Neural cell (in vitro differentiated cells): ENCODE measurements at regions not wholly inside any gene's neighbourhood (a gene's known extent, or its start where the extent isn't known, plus 50 kb on each side); places are given as distances from the start of the nearest gene placed in this dataset.

Experiments used
- H2AFZ ChIP-seq: fragments of 200-600, 300-800 bp; sonication (generic), shearing (Covaris generic); 2 replicates; pipeline ENCODE4 v1.6.0; 2014; ENCODE audit warnings: low read depth, mild to moderate bottlenecking, antibody characterized with exemption, low read length, moderate library complexity
- H3F3A ChIP-seq: fragments of 200-600 bp; shearing (Covaris generic); 2 replicates; pipeline ENCODE4 v1.6.1; 2016; ENCODE audit warnings: mild to moderate bottlenecking, moderate library complexity, mixed read lengths, antibody characterized with exemption, low read length; ENCODE audit not compliant: insufficient read depth, poor library complexity, severe bottlenecking
- H3K27ac ChIP-seq: fragments of 200-600, 300-800 bp; sonication (generic), shearing (Covaris generic); 2 replicates; pipeline ENCODE4 v1.5.1; 2014; ENCODE audit warnings: mild to moderate bottlenecking, low read length, moderate library complexity
- H3K27me3 ChIP-seq: fragments of 300-800, 200-600 bp; sonication (generic), shearing (Covaris generic); 2 replicates; pipeline ENCODE4 v1.6.0; 2014; ENCODE audit warnings: mild to moderate bottlenecking, low read depth, low read length, moderate library complexity; ENCODE audit not compliant: insufficient read depth
- H3K36me3 ChIP-seq: fragments of 300-800, 200-600 bp; sonication (generic), shearing (Covaris generic); 2 replicates; pipeline ENCODE4 v1.5.1; 2014; ENCODE audit warnings: mild to moderate bottlenecking, antibody characterized with exemption, low read length, moderate library complexity; ENCODE audit not compliant: insufficient read depth
- H3K4me2 ChIP-seq: fragments of 300-800, 200-600 bp; sonication (generic), shearing (Covaris generic); 2 replicates; pipeline ENCODE4 v1.6.0; 2014; ENCODE audit warnings: mild to moderate bottlenecking, low read length
- H3K4me3 ChIP-seq: fragments of 300-800, 200-600 bp; sonication (generic), shearing (Covaris generic); 2 replicates; pipeline ENCODE4 v1.5.1; 2014; ENCODE audit warnings: mild to moderate bottlenecking, low read length, moderate library complexity
- H3K79me2 ChIP-seq: fragments of 200-600 bp; shearing (Covaris generic); replicated peaks from 2 replicates; pipeline ENCODE4 v1.6.0; 2014; ENCODE audit warnings: mild to moderate bottlenecking, low read length, moderate library complexity; ENCODE audit not compliant: insufficient read depth
- H3K9ac ChIP-seq: fragments of 300-800, 200-600 bp; sonication (generic), shearing (Covaris generic); 2 replicates; pipeline ENCODE4 v1.6.1; 2016; ENCODE audit warnings: mild to moderate bottlenecking, low read length, mixed read lengths
- H3K9me2 ChIP-seq: fragments of 200-600 bp; shearing (Covaris generic); 2 replicates; pipeline ENCODE4 v1.6.1; 2016; ENCODE audit warnings: mild to moderate bottlenecking, low read length, mixed read lengths; ENCODE audit not compliant: insufficient read depth
- H3K9me3 ChIP-seq: fragments of 200-600, 300-800 bp; sonication (generic), shearing (Covaris generic); 2 replicates; pipeline ENCODE4 v1.6.1; 2016; ENCODE audit warnings: mild to moderate bottlenecking, mixed run types, low read length, moderate library complexity, mixed read lengths
- H4K20me1 ChIP-seq: fragments of 200-600 bp; shearing (Covaris generic); 2 replicates; pipeline ENCODE4 v1.6.1; 2016; ENCODE audit warnings: mild to moderate bottlenecking, mixed run types; ENCODE audit not compliant: insufficient read depth
- EP300 ChIP-seq: fragments of 450-650 bp; conservative IDR thresholded peaks from 2 replicates; pipeline ENCODE4 v1.6.1; 2014; ENCODE audit warnings: antibody characterized with exemption, mild to moderate bottlenecking, moderate library complexity; ENCODE audit not compliant: poor library complexity, severe bottlenecking
- EZH2 ChIP-seq: fragments of 200-600, 300-800 bp; shearing (Covaris generic), sonication (generic); IDR thresholded peaks from 2 replicates; pipeline ENCODE4 v1.6.1; 2014; ENCODE audit warnings: antibody characterized with exemption, low read length, borderline replicate concordance, mild to moderate bottlenecking; ENCODE audit not compliant: insufficient read depth, poor library complexity, severe bottlenecking
- MXI1 ChIP-seq: fragments of 450-650 bp; conservative IDR thresholded peaks from 2 replicates; pipeline ENCODE4 v1.6.1; 2014; ENCODE audit warnings: antibody characterized with exemption, mild to moderate bottlenecking; ENCODE audit not compliant: poor library complexity, severe bottlenecking
- POLR2AphosphoS5 ChIP-seq: IDR thresholded peaks from 2 replicates; pipeline ENCODE4 v1.6.1; 2012
- RAD21 ChIP-seq: fragments of 450-650 bp; conservative IDR thresholded peaks from 2 replicates; pipeline ENCODE4 v1.6.1; 2014; ENCODE audit warnings: antibody characterized with exemption, mild to moderate bottlenecking, moderate library complexity
- SMC3 ChIP-seq: fragments of 450-650 bp; conservative IDR thresholded peaks from 2 replicates; pipeline ENCODE4 v1.6.1; 2014; ENCODE audit warnings: antibody characterized with exemption, mild to moderate bottlenecking, moderate library complexity; ENCODE audit not compliant: poor library complexity
- TAF1 ChIP-seq: IDR thresholded peaks from 2 replicates; pipeline ENCODE4 v1.6.1; 2012; ENCODE audit warnings: low read depth
- TF ChIP-seq, protein P1 (sequence below): IDR thresholded peaks from 2 replicates; pipeline ENCODE4 v1.6.1; 2012; ENCODE audit warnings: borderline replicate concordance
- TF ChIP-seq, protein P2 (sequence below): fragments of 450-650 bp; IDR thresholded peaks from 2 replicates; pipeline ENCODE4 v1.5.1; 2014; ENCODE audit warnings: antibody characterized with exemption, mild to moderate bottlenecking, moderate library complexity; ENCODE audit not compliant: poor library complexity, severe bottlenecking

DNA sequence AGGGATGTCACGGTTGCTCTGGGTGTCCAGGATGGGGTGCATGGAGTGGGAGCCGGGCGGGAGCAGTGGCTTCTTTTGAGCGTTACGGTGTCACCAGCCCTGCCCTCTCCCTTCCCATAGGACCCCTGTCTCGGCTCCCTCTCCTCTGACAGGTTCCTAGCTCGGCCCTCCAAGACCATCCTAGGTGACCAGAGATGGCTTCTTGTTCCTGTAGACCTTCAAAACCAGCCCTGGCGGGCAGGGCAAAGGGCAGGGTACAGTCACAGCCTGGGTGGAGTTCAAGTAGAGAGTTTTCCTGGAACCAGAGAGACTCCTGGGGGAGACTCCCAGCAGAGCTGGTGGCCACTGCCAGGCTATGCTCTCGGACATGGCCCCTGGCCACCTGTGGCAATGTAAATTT, 345.6 kb upstream of the AJAP1 start:
- H3K4me2 ChIP-seq = no peak overlapping the region
- no peaks in the 10 kb centered on the region for H3K79me2 ChIP-seq
- H3K27ac ChIP-seq = no peak overlapping the region
- H3K9me3 ChIP-seq = peaks cover 4% of the 10 kb centered on the region
- no peak overlapping the region for H2AFZ ChIP-seq
- no peak overlapping the region for H3K9ac ChIP-seq
- no peaks in the 10 kb centered on the region for H3F3A ChIP-seq
- no peaks in the 10 kb centered on the region for H3K36me3 ChIP-seq
- H3K4me3 ChIP-seq = no peak overlapping the region
- H3K27me3 ChIP-seq = no peaks in the 10 kb centered on the region
- H4K20me1 ChIP-seq = no peaks in the 10 kb centered on the region
- TF ChIP-seq MXI1 (no peak), EZH2 (no peak), SMC3 (no peak)
- TF ChIP-seq, protein P1, sequence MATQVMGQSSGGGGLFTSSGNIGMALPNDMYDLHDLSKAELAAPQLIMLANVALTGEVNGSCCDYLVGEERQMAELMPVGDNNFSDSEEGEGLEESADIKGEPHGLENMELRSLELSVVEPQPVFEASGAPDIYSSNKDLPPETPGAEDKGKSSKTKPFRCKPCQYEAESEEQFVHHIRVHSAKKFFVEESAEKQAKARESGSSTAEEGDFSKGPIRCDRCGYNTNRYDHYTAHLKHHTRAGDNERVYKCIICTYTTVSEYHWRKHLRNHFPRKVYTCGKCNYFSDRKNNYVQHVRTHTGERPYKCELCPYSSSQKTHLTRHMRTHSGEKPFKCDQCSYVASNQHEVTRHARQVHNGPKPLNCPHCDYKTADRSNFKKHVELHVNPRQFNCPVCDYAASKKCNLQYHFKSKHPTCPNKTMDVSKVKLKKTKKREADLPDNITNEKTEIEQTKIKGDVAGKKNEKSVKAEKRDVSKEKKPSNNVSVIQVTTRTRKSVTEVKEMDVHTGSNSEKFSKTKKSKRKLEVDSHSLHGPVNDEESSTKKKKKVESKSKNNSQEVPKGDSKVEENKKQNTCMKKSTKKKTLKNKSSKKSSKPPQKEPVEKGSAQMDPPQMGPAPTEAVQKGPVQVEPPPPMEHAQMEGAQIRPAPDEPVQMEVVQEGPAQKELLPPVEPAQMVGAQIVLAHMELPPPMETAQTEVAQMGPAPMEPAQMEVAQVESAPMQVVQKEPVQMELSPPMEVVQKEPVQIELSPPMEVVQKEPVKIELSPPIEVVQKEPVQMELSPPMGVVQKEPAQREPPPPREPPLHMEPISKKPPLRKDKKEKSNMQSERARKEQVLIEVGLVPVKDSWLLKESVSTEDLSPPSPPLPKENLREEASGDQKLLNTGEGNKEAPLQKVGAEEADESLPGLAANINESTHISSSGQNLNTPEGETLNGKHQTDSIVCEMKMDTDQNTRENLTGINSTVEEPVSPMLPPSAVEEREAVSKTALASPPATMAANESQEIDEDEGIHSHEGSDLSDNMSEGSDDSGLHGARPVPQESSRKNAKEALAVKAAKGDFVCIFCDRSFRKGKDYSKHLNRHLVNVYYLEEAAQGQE = no peak
- no peaks in the 10 kb centered on the region for H3K9me2 ChIP-seq

DNA sequence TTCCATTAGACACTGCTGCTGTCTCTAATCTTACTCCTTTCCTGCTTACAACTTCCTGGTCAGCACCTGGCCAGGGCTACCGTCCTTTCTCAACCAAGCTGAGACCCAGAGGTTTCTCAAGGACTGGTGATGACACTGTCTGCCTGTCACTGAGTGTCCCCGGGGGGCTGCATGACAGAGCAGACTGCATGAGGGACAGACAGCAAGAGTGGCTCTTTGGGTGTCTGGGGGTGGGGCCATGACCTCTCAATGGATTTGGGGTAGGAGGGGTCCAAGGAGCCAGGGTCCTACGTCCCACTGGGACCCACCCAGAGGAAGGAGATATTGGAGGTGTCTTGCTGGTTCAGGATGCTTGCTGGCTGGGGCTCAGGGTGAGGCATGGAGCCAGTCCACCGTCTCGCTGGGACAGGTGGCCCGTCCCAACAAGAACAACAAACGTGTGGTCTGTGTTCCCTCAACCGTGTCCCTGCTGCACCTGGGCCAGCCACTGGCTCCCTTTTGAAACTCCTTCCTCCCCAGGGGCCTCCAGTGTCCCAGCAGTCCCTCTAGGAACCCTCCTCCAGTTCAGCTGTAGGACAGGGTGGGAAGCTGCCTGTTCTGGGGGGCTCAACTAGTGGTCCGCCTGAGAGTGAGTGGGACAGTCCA, 344.6 kb upstream of the AJAP1 start:
- TF ChIP-seq EP300 (no peak), POLR2AphosphoS5 (no peak), EZH2 (no peak), RAD21 (no peak), MXI1 (no peak), SMC3 (no peak), TAF1 (no peak)
- TF ChIP-seq, protein P2, sequence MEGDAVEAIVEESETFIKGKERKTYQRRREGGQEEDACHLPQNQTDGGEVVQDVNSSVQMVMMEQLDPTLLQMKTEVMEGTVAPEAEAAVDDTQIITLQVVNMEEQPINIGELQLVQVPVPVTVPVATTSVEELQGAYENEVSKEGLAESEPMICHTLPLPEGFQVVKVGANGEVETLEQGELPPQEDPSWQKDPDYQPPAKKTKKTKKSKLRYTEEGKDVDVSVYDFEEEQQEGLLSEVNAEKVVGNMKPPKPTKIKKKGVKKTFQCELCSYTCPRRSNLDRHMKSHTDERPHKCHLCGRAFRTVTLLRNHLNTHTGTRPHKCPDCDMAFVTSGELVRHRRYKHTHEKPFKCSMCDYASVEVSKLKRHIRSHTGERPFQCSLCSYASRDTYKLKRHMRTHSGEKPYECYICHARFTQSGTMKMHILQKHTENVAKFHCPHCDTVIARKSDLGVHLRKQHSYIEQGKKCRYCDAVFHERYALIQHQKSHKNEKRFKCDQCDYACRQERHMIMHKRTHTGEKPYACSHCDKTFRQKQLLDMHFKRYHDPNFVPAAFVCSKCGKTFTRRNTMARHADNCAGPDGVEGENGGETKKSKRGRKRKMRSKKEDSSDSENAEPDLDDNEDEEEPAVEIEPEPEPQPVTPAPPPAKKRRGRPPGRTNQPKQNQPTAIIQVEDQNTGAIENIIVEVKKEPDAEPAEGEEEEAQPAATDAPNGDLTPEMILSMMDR = no peak
- TF ChIP-seq, protein P1 = no peak
- H3K9me3 ChIP-seq = peaks cover 4% of the 10 kb centered on the region

More for the DNA sequence above, 344.6 kb upstream of the AJAP1 start:
- no peak overlapping the region for H3K9ac ChIP-seq
- no peak overlapping the region for H2AFZ ChIP-seq
- H3K4me3 ChIP-seq = no peak overlapping the region
- H3K27ac ChIP-seq = no peak overlapping the region
- no peaks in the 10 kb centered on the region for H3K36me3 ChIP-seq
- no peaks in the 10 kb centered on the region for H3F3A ChIP-seq
- H3K79me2 ChIP-seq = no peaks in the 10 kb centered on the region
- H3K4me2 ChIP-seq = no peak overlapping the region
- no peaks in the 10 kb centered on the region for H3K9me2 ChIP-seq
- H3K27me3 ChIP-seq = no peaks in the 10 kb centered on the region
- no peaks in the 10 kb centered on the region for H4K20me1 ChIP-seq
